Cardiac muscle cell (in vitro differentiated cells and primary cell): ENCODE measurements at regions not wholly inside any gene's neighbourhood (a gene's known extent, or its start where the extent isn't known, plus 50 kb on each side); places are given as distances from the start of the nearest gene placed in this dataset.

Experiments
- DNase-seq, 2 donors: peaks; one replicate each; pipeline versions ENCODE4 v3.0.0 to v3.0.0-alpha.2; 2010 to 2017; ENCODE audit warnings: low read depth in 1 of 2, low spot score in 1 of 2
- H3K27ac ChIP-seq: fragments of 200-600 bp; sonication (generic); 2 replicates; pipeline ENCODE4 v1.5.1; 2016
- H3K27me3 ChIP-seq: fragments of 200-600 bp; sonication (generic); 2 replicates; pipeline ENCODE4 v1.6.0; 2016; ENCODE audit warnings: control low read depth
- H3K36me3 ChIP-seq: fragments of 200-600 bp; sonication (generic); 2 replicates; pipeline ENCODE4 v1.5.1; 2016; ENCODE audit warnings: control low read depth
- H3K4me1 ChIP-seq: fragments of 200-600 bp; sonication (generic); 2 replicates; pipeline ENCODE4 v1.8.1; 2017; ENCODE audit warnings: low read depth, mild to moderate bottlenecking, mixed run types
- H3K4me3 ChIP-seq: fragments of 200-600 bp; sonication (generic); 2 replicates; pipeline ENCODE4 v1.5.1; 2016; ENCODE audit warnings: mild to moderate bottlenecking
- H3K9me3 ChIP-seq: fragments of 200-600 bp; sonication (generic); 2 replicates; pipeline ENCODE4 v1.5.1; 2017; ENCODE audit warnings: low read depth, mild to moderate bottlenecking, control low read depth
- TF ChIP-seq, protein P1 (sequence below): IDR thresholded peaks from 2 replicates; pipeline ENCODE4 v1.5.1; 2012; ENCODE audit warnings: low read depth, mild to moderate bottlenecking, low read length

DNA sequence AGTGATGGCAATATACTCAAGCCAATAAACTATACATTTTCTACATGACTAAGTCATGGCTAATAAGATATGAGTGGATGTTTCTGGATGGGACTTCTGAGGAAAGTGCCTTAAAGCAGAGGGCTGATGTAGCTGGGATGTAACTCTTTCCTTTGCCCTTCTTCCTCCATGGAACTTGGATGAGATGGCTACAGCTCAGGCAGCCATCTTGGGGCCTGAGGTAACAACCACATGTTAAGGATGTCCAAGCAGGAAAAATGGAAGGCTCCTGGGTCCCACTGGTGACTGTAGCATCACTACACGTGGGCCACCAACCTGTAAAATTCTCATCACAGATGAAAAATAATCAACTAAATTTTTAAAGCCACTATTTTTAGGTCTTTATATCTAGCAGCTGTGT is 54.4 kb upstream of the GRIP1 start:
- H3K4me1 ChIP-seq: no peaks in the 10 kb centered on the region
- TF ChIP-seq, protein P1, sequence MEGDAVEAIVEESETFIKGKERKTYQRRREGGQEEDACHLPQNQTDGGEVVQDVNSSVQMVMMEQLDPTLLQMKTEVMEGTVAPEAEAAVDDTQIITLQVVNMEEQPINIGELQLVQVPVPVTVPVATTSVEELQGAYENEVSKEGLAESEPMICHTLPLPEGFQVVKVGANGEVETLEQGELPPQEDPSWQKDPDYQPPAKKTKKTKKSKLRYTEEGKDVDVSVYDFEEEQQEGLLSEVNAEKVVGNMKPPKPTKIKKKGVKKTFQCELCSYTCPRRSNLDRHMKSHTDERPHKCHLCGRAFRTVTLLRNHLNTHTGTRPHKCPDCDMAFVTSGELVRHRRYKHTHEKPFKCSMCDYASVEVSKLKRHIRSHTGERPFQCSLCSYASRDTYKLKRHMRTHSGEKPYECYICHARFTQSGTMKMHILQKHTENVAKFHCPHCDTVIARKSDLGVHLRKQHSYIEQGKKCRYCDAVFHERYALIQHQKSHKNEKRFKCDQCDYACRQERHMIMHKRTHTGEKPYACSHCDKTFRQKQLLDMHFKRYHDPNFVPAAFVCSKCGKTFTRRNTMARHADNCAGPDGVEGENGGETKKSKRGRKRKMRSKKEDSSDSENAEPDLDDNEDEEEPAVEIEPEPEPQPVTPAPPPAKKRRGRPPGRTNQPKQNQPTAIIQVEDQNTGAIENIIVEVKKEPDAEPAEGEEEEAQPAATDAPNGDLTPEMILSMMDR: no peak
- DNase-seq: no peak
- no peaks in the 10 kb centered on the region for H3K9me3 ChIP-seq
- H3K36me3 ChIP-seq: no peaks in the 10 kb centered on the region
- H3K27ac ChIP-seq: no peak overlapping the region
- no peaks in the 10 kb centered on the region for H3K27me3 ChIP-seq
- H3K4me3 ChIP-seq: no peak overlapping the region

DNA sequence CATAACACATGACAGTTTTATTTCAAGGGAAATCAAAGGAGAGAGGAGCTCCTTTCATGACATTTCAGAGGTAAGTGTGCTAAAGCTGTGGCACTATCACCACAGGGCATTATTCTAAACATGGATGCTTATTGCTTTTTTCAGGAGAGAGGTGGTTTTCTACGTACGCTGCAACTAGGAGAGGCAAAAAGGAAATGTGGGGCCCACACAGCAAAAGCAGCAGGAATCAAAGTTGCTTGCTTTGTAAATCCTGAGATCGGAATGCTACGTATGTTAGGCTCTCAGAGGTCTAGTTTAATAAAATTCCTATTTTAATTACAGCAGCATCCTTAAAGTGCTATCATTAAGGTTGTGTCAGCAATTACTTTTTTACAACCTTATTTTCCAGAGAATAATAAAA is 55.0 kb upstream of the GRIP1 start:
- no peak for DNase-seq
- Histone ChIP-seq H3K36me3 (no peaks in the 10 kb centered on the region), H3K9me3 (no peaks in the 10 kb centered on the region), H3K4me1 (no peaks in the 10 kb centered on the region), H3K27ac (no peak overlapping the region), H3K4me3 (no peak overlapping the region), H3K27me3 (no peaks in the 10 kb centered on the region)
- TF ChIP-seq, protein P1: no peak

DNA sequence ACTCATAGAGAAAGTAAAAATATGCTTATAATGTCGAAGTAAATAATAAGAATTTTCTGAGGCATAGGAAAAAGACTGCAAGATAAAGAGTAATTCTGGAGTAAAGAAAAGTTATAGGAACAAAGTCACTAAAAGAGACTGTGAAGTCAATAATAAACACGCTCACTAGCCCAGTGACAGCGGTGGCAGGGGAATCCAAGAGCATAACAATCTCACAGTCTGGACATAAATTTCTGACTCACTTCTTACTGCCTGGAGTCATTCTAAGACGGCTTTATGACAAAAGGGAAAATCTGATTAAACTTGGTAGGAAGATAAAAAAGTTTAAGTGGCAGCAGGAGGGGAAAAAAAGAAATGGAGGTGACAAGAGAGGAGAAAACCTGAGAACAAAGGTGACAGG is 56.4 kb upstream of the GRIP1 start:
- Histone ChIP-seq H3K9me3 (no peaks in the 10 kb centered on the region), H3K27me3 (no peaks in the 10 kb centered on the region), H3K4me3 (no peak overlapping the region), H3K4me1 (peaks cover 4% of the 10 kb centered on the region), H3K27ac (no peak overlapping the region), H3K36me3 (no peaks in the 10 kb centered on the region)
- no peak for DNase-seq
- TF ChIP-seq, protein P1: no peak

DNA sequence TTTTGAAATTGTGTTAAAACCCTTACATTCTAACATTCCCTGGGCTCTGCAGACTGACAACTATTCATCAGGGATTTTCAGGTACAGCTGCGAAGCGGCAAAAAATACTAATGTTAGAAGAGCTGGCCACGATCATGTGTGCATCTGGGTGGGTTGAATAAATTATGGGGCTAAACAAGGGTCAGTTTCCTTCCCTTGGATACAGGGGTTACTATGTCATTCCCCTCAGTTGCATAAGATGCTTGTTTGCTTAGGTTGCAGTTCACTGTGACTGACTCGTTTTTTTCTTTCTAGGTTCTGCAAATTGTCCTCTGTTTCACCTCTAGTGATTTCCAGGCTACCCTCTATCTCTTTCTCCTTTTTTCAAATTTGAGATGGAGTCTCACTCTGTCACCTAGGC is 58.1 kb upstream of the GRIP1 start:
- H3K27ac ChIP-seq: no peak overlapping the region
- peaks cover 4% of the 10 kb centered on the region for H3K4me1 ChIP-seq
- H3K36me3 ChIP-seq: no peaks in the 10 kb centered on the region
- H3K9me3 ChIP-seq: no peaks in the 10 kb centered on the region
- no peak overlapping the region for H3K4me3 ChIP-seq
- no peak for DNase-seq
- no peaks in the 10 kb centered on the region for H3K27me3 ChIP-seq
- TF ChIP-seq, protein P1: no peak

DNA sequence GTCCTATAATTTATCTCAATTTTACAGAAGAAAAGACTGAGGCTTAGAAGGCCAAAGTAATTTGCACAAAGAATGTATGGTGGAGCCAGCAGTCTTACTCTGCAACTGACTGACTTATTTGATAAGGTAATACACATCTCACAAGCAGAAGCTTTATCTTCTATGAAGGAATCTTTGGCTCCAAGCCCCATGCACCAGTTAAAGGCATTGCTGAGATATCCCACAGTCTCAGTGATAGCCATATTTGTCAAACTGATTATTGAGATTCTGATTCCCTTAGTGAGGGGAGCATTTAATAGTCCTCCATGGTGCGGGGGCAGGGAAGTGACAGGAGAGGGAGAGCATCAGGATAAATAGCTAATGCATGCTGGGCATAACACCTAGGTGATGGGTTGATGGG is 60.4 kb upstream of the GRIP1 start:
- no peak overlapping the region for H3K27ac ChIP-seq
- H3K4me3 ChIP-seq: no peak overlapping the region
- H3K9me3 ChIP-seq: no peaks in the 10 kb centered on the region
- no peaks in the 10 kb centered on the region for H3K36me3 ChIP-seq
- H3K27me3 ChIP-seq: no peaks in the 10 kb centered on the region
- DNase-seq: no peak
- peaks cover 4% of the 10 kb centered on the region for H3K4me1 ChIP-seq
- TF ChIP-seq, protein P1: no peak
